Panc1 (cell line): ENCODE measurements at regions not wholly inside any gene's neighbourhood (a gene's known extent, or its start where the extent isn't known, plus 50 kb on each side); places are given as distances from the start of the nearest gene placed in this dataset.

ENCODE experiments used
- ATAC-seq: fragments of 200-7000 bp; cut with Tn5 transposase; 2 replicates; pipeline ENCODE4 v1.9.1; 2020; ENCODE audit warnings: mild to moderate bottlenecking, moderate library complexity
- BruUV-seq: library from RNA; stranded (reverse); fragments of 400-500 nt; replicated peaks from 2 replicates; lab custom pipeline; 2021; lab: Mats Ljungman, UMichigan
- CTCF ChIA-PET: fragments of 300-600 bp; sonication (Branson Sonifier 250); formaldehyde crosslinking; loops from one replicate; lab custom pipeline; 2022; ENCODE audit warnings: antibody characterized with exemption; lab: Charles Lee
- POLR2A ChIA-PET: fragments of 300-600 bp; sonication (Branson Sonifier 250); formaldehyde crosslinking; loops from one replicate; lab custom pipeline; 2022; ENCODE audit warnings: antibody characterized with exemption; lab: Charles Lee
- DNase-seq: peaks from one replicate; pipeline ENCODE4 v3.0.0-alpha.2; 2010; ENCODE audit warnings: low read depth, low spot score
- H3K27ac ChIP-seq: 2 replicates; pipeline ENCODE4 v1.5.1; 2011; ENCODE audit warnings: mild to moderate bottlenecking, low read length, inconsistent platforms
- H3K27me3 ChIP-seq: fragments of 200-500 bp; sonication (Bioruptor generic); 2 replicates; pipeline ENCODE4 v1.6.0; 2014; ENCODE audit warnings: low read length, inconsistent platforms; ENCODE audit not compliant: control insufficient read depth, insufficient read depth
- H3K36me3 ChIP-seq: fragments of 200-500 bp; sonication (Bioruptor generic); 2 replicates; pipeline ENCODE4 v1.5.1; 2014; ENCODE audit warnings: inconsistent platforms, mild to moderate bottlenecking, low read length, moderate library complexity; ENCODE audit not compliant: control insufficient read depth, insufficient read depth
- H3K4me1 ChIP-seq: 2 replicates; pipeline ENCODE4 v1.5.1; 2011; ENCODE audit warnings: inconsistent platforms, mild to moderate bottlenecking, low read length, moderate library complexity; ENCODE audit not compliant: control insufficient read depth, insufficient read depth
- H3K4me3 ChIP-seq, 2 experiments: 2 replicates each; pipeline ENCODE4 v1.5.1; 2011 to 2012; ENCODE audit warnings: low read depth in 2 of 2, low read length in 2 of 2, mild to moderate bottlenecking in 2 of 2, inconsistent platforms in 1 of 2, moderate library complexity in 1 of 2
- H3K9me3 ChIP-seq: fragments of 200-500 bp; sonication (Bioruptor generic); 2 replicates; pipeline ENCODE4 v1.5.1; 2014; ENCODE audit warnings: low read depth, mild to moderate bottlenecking, inconsistent platforms, low read length, moderate library complexity; ENCODE audit not compliant: control insufficient read depth, insufficient read depth
- CTCF ChIP-seq: fragments of 450-650 bp; IDR thresholded peaks from 2 replicates; pipeline ENCODE4 v1.5.1; 2017; ENCODE audit warnings: mild to moderate bottlenecking
- POLR2AphosphoS5 ChIP-seq: IDR thresholded peaks from 2 replicates; pipeline ENCODE4 v1.6.1; 2012; ENCODE audit warnings: mild to moderate bottlenecking, low read depth, low read length, moderate library complexity
- SIN3A ChIP-seq: IDR thresholded peaks from 2 replicates; pipeline ENCODE4 v1.6.1; 2012; ENCODE audit warnings: low read depth, mild to moderate bottlenecking, low read length, moderate library complexity, borderline replicate concordance; ENCODE audit not compliant: insufficient read depth
- TCF7L2 ChIP-seq: IDR thresholded peaks from 2 replicates; pipeline ENCODE4 v1.6.1; 2011; ENCODE audit warnings: mild to moderate bottlenecking, low read depth, low read length, inconsistent platforms
- in situ Hi-C: cut with HindIII; loops from 2 replicates; pipeline ENCODE4 v1.10.0; 2016; ENCODE audit warnings: low sequenced_read_pairs, low pct_unique_long_range_greater_than_20kb
- intact Hi-C: fragments of 100-400 bp; cut with micrococcal nuclease; formaldehyde crosslinking; loops from one replicate; pipeline ENCODE4 v1.10.0; 2022; ENCODE audit not compliant: unreplicated experiment
- TF ChIP-seq, protein P1 (sequence below), 2 experiments: IDR thresholded peaks; 2 replicates each; pipeline ENCODE4 v1.6.1; 2011 to 2012; ENCODE audit warnings: low read depth in 2 of 2, control low read depth in 1 of 2, low read length in 1 of 2, mild to moderate bottlenecking in 1 of 2, moderate library complexity in 1 of 2; ENCODE audit not compliant: insufficient read depth in 1 of 2

GRCh38 chr6:66326228-66326627 lies 619.2 kb upstream of the EYS start:
- ATAC-seq (no peak), DNase-seq (no peak)
- Histone ChIP-seq H3K27ac (no peak overlapping the region), H3K9me3 (no peaks in the 10 kb centered on the region), H3K4me3 (no peak overlapping the region), H3K36me3 (no peaks in the 10 kb centered on the region), H3K27me3 (no peaks in the 10 kb centered on the region), H3K4me1 (no peaks in the 10 kb centered on the region)
- POLR2A ChIA-PET: no interaction called here
- CTCF ChIA-PET: no interaction called here
- in situ Hi-C loops: no loop called here
- intact Hi-C loops: no loop called here
- BruUV-seq: no TSS peak
- TF ChIP-seq TCF7L2 (no peak), CTCF (no peak), SIN3A (no peak), POLR2AphosphoS5 (no peak)
- TF ChIP-seq, protein P1, sequence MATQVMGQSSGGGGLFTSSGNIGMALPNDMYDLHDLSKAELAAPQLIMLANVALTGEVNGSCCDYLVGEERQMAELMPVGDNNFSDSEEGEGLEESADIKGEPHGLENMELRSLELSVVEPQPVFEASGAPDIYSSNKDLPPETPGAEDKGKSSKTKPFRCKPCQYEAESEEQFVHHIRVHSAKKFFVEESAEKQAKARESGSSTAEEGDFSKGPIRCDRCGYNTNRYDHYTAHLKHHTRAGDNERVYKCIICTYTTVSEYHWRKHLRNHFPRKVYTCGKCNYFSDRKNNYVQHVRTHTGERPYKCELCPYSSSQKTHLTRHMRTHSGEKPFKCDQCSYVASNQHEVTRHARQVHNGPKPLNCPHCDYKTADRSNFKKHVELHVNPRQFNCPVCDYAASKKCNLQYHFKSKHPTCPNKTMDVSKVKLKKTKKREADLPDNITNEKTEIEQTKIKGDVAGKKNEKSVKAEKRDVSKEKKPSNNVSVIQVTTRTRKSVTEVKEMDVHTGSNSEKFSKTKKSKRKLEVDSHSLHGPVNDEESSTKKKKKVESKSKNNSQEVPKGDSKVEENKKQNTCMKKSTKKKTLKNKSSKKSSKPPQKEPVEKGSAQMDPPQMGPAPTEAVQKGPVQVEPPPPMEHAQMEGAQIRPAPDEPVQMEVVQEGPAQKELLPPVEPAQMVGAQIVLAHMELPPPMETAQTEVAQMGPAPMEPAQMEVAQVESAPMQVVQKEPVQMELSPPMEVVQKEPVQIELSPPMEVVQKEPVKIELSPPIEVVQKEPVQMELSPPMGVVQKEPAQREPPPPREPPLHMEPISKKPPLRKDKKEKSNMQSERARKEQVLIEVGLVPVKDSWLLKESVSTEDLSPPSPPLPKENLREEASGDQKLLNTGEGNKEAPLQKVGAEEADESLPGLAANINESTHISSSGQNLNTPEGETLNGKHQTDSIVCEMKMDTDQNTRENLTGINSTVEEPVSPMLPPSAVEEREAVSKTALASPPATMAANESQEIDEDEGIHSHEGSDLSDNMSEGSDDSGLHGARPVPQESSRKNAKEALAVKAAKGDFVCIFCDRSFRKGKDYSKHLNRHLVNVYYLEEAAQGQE (IDR thresholded peaks at IDR 0.05; ENCODE audit: insufficient read depth in 1 of 2, low read depth in 2 of 2, low read length in 1 of 2): no peak

DNA sequence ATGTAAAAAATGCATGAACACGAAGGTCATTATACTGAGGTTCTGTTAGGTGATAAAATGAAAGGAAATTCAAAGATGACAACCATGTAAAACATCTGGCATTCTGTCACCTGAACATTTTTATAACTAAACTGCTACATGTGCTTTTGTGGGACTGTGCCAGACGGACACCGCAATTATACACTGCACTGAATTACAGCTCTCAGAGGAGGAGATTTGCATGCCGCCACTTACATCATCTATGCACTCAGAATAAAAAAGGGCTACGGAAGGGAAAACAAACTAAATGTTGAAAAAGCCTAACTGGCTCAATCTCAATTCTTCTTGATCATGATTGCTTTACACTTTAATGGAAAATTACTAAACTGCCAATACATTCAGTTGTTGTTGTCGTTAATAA lies 614.0 kb upstream of the EYS start:
- no peak overlapping the region for H3K4me3 ChIP-seq
- in situ Hi-C loops: no loop called here
- ATAC-seq (no peak), DNase-seq (no peak)
- BruUV-seq: no TSS peak
- no peaks in the 10 kb centered on the region for H3K4me1 ChIP-seq
- H3K36me3 ChIP-seq: no peaks in the 10 kb centered on the region
- CTCF ChIA-PET: no interaction called here
- no peak overlapping the region for H3K27ac ChIP-seq
- POLR2A ChIA-PET: no interaction called here
- H3K27me3 ChIP-seq: no peaks in the 10 kb centered on the region
- no peaks in the 10 kb centered on the region for H3K9me3 ChIP-seq
- TF ChIP-seq POLR2AphosphoS5: no peak
- intact Hi-C loops: no loop called here

DNA sequence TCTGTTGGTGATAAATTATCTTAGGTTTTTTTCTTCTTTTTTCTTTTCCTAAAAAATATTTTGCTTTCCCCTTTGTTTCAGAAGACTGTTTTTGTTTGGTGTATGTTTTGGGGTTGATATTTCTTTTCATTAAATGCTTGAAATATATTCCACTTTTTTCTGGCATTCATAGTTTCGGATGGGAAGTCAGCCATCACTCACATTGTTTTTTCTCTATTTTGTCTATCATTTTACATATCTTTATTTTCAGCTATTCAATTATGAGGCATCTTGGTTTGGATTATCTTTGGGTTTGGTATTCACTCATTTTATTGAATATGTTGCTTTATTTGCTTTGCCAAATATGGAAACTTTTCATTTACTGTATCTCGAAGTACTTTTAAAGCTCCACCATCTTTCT lies 600.5 kb upstream of the EYS start:
- TF ChIP-seq, protein P1 (IDR thresholded peaks at IDR 0.05; ENCODE audit: insufficient read depth in 1 of 2, low read depth in 2 of 2, low read length in 1 of 2): no peak
- no peak for TF ChIP-seq POLR2AphosphoS5
- no peak for TF ChIP-seq CTCF
- TF ChIP-seq TCF7L2: no peak
- no peak for TF ChIP-seq SIN3A
- H3K27me3 ChIP-seq: no peaks in the 10 kb centered on the region
- in situ Hi-C loops (no loop called here), intact Hi-C loops (no loop called here)
- POLR2A ChIA-PET: no interaction called here
- no peak overlapping the region for H3K27ac ChIP-seq
- no peak overlapping the region for H3K4me3 ChIP-seq
- DNase-seq (no peak), ATAC-seq (no peak)
- peaks cover 27% of the 10 kb centered on the region for H3K9me3 ChIP-seq
- H3K4me1 ChIP-seq: no peaks in the 10 kb centered on the region
- no TSS peak for BruUV-seq
- no peaks in the 10 kb centered on the region for H3K36me3 ChIP-seq
- CTCF ChIA-PET: no interaction called here
